Activated T-helper 1 cell treated with anti-CD3 and anti-CD28 coated beads, Interleukin-12 subunit alpha, Interleukin-12 subunit beta, Interleukin-2, Interleukin-4 antibody, amounts not matched to agents 30 ng/mL and 10 ng/mL and 1 ng/mL, durations not matched to agents 14 hours and 24 hours and 36 hours (primary cell): ENCODE measurements at regions not wholly inside any gene's neighbourhood (a gene's known extent, or its start where the extent isn't known, plus 50 kb on each side); places are given as distances from the start of the nearest gene placed in this dataset.

Experiments
- DNase-seq: peaks from one replicate; pipeline ENCODE4 v3.0.0; 2021; ENCODE audit warnings: low spot score
- H3K27ac Mint-ChIP-seq: one replicate; pipeline ENCODE4 v1.8.0; 2021; ENCODE audit warnings: mild to moderate bottlenecking, mixed read lengths
- H3K27me3 Mint-ChIP-seq: one replicate; pipeline ENCODE4 v1.8.0; 2022; ENCODE audit warnings: mild to moderate bottlenecking, moderate library complexity, mixed read lengths; ENCODE audit not compliant: insufficient read depth
- H3K36me3 Mint-ChIP-seq: one replicate; pipeline ENCODE4 v1.8.0; 2021; ENCODE audit warnings: low read depth, mixed read lengths
- H3K4me1 Mint-ChIP-seq: one replicate; pipeline ENCODE4 v1.8.0; 2021; ENCODE audit warnings: low read depth, mixed read lengths
- H3K4me3 Mint-ChIP-seq: one replicate; pipeline ENCODE4 v1.8.0; 2021; ENCODE audit warnings: mild to moderate bottlenecking, moderate library complexity, mixed read lengths
- H3K9me3 Mint-ChIP-seq: one replicate; pipeline ENCODE4 v1.8.0; 2021; ENCODE audit warnings: mixed read lengths
- intact Hi-C: fragments of 100-400 bp; cut with micrococcal nuclease; formaldehyde crosslinking; loops from one replicate; pipeline ENCODE4 v1.15.1; 2024

DNA sequence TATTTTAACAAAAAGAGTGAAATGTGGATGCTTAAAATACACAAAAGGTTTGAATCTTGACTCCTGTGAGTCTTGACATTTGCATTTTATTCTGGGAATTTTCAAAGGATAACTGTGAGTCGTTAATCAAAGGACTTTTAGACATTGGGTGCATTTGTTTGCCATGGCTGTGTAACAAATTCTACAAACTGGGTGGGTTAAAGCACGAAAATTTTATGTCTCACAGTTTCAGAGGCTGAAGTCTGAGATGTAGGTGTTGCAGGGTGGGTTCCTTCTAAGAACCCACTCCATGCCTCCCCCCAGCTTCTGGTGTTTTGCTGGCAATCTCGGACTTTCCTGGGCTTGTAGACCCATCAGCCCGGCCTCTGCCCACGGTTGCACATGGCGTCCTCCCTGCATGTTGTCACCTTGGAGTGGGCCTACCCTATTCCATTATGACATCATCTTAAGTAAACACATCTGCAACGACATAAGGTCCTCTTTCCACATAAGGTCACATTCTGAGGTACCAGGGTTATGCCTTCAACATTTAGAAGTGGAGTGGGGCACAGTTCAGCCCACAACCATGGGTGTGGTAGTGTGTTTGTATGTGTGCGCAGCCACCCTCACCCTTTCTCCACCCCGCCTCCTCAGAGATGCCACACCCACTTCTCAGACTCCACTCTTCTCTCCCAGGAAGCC is 113.1 kb downstream of the FOXA2 start:
- intact Hi-C loops, result no loop called here
- Mint-ChIP-seq H3K27ac (no peak overlapping the region), H3K9me3 (peaks cover 11% of the 10 kb centered on the region), H3K36me3 (no peaks in the 10 kb centered on the region), H3K4me1 (no peaks in the 10 kb centered on the region), H3K27me3 (no peaks in the 10 kb centered on the region), H3K4me3 (no peak overlapping the region)
- no peak for DNase-seq

DNA sequence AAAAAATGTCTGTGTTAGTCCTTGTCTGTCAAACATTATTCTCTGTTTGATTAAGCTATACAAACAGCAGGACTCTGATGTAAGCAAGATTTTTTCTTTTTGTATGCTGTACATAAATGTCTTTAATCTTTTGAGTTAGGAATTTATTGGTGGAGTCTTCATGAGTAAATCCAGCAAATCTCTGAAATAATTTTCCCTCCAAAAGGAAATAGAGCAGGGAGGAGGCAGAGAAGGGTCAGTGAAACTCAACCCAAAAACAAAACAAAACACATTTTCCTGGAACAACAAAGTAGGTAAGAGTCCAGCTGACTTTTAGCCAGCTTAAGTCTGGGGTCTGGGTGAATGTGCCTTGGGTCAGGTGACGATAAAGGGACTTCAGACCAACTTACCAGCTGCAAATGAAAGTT is 113.7 kb downstream of the FOXA2 start:
- no peaks in the 10 kb centered on the region for H3K36me3 Mint-ChIP-seq
- intact Hi-C loops, result no loop called here
- H3K4me3 Mint-ChIP-seq, result no peak overlapping the region
- no peaks in the 10 kb centered on the region for H3K27me3 Mint-ChIP-seq
- DNase-seq, result no peak
- no peak overlapping the region for H3K27ac Mint-ChIP-seq
- no peaks in the 10 kb centered on the region for H3K4me1 Mint-ChIP-seq
- H3K9me3 Mint-ChIP-seq, result peaks cover 11% of the 10 kb centered on the region

DNA sequence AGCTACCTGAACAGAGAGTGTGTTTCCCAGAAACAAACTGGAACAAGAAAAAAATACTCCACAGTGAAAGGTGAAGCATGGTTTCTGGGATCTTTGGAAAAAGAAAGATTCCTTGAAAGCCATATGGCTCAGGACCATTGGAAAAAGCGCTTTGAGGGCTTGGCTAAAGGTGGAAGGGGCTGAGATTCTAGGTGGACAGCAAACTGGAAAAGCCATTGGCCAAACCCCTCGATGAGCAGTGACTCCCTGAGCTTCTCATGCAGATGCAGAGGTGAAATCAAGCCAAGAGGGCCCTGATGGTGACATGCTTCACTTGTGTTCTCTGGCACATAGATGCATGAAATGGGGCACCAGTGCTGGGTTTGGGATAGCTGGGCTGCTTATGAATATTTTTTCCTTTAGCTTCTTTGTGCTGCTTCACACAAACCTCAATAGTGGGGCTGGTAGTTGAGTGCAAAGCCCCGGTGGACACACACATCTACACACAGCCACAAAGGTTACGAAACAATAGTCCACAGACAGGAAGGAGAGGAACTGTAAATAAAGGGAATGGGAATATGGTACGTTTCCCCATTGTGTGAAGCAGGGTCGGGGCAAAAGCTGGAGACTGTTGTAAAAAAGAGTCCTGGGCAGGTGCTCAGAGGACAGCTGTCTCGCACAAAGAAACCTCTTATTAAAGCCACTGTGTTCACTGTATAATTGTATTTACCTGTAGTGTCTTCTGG is 117.8 kb downstream of the FOXA2 start:
- intact Hi-C loops, result no loop called here
- Mint-ChIP-seq H3K4me3 (no peak overlapping the region), H3K27ac (no peak overlapping the region), H3K36me3 (no peaks in the 10 kb centered on the region), H3K4me1 (no peaks in the 10 kb centered on the region), H3K9me3 (peaks cover 4% of the 10 kb centered on the region), H3K27me3 (no peaks in the 10 kb centered on the region)
- DNase-seq, result no peak

DNA sequence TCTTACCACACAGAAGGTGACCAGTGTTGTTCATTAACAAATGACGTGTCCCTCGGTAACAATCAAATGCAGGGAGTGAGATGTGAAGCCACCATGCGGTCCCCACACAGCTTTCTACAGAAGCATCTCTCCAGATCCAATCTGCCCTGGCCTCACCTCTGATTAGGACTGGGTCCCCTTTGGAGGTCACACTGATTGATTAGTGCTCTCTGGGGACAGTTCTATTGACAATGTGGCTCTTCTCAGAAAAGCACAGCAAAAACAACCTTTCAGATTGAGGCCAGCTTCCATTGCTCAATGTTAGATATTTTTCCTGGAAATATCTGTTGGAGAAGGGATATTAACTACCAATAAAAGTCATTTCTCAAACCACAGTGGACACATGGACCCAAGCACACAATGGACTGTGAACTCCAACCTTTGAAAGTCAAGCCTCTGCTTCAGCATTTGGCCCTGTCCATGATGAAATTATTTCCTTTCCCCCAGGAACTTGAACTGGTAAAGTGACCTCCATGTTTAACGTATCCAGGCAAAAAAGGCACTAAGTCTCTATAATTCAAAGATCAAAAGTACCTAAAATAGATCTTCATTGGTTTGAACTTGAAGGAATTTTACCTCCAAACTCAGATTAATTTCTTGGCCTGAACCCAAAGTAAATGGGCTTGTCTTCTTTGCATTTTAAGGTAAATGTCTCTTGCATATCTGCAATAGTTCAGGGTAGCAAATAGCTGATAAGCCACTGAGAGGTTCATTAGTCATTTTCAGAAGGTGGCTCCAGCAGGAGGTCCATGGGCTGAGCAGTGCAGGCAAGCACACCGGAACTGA is 118.5 kb downstream of the FOXA2 start:
- no peak overlapping the region for H3K27ac Mint-ChIP-seq

DNA sequence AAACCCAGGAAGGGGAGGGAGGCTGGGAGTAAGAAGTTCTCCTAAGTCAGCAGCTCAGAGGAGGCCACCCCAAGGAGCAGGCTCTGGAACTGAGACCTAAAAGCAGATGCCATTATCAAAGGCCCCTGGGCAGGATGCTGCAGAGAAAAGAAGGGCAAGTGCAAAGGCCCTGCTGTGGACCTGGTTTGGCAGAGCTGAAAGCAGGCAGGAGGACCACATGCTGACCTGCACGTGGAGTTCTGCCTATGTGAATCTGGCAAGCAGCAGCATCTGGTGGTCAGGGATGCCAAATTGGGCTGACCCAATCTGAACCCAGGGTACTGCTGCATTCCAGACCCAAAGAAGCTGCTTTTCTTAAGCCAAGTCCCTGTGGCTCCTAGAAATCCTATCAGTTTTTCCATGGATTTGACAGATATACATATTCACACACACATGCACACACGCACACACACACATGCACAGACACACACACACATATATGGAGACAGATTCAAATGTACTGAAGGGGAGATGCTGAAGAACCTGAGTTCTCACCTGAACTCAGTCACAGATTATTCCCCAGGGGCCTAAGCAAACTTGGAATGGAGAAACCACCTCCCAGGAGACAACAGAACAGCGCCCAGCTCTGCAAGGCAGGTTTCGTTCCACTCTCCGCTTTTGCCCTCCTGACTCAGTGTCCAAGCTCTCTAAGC is 119.9 kb downstream of the FOXA2 start:
- Mint-ChIP-seq H3K4me1 (no peaks in the 10 kb centered on the region), H3K36me3 (no peaks in the 10 kb centered on the region), H3K4me3 (no peak overlapping the region), H3K9me3 (peaks cover 4% of the 10 kb centered on the region), H3K27ac (no peak overlapping the region), H3K27me3 (no peaks in the 10 kb centered on the region)
- DNase-seq, result no peak
- intact Hi-C loops, result no loop called here

More for the DNA sequence above, 118.5 kb downstream of the FOXA2 start:
- H3K27me3 Mint-ChIP-seq, result no peaks in the 10 kb centered on the region
- no peak overlapping the region for H3K4me3 Mint-ChIP-seq
- peaks cover 4% of the 10 kb centered on the region for H3K9me3 Mint-ChIP-seq
- no peaks in the 10 kb centered on the region for H3K36me3 Mint-ChIP-seq
- intact Hi-C loops, result no loop called here
- no peaks in the 10 kb centered on the region for H3K4me1 Mint-ChIP-seq
- no peak for DNase-seq

DNA sequence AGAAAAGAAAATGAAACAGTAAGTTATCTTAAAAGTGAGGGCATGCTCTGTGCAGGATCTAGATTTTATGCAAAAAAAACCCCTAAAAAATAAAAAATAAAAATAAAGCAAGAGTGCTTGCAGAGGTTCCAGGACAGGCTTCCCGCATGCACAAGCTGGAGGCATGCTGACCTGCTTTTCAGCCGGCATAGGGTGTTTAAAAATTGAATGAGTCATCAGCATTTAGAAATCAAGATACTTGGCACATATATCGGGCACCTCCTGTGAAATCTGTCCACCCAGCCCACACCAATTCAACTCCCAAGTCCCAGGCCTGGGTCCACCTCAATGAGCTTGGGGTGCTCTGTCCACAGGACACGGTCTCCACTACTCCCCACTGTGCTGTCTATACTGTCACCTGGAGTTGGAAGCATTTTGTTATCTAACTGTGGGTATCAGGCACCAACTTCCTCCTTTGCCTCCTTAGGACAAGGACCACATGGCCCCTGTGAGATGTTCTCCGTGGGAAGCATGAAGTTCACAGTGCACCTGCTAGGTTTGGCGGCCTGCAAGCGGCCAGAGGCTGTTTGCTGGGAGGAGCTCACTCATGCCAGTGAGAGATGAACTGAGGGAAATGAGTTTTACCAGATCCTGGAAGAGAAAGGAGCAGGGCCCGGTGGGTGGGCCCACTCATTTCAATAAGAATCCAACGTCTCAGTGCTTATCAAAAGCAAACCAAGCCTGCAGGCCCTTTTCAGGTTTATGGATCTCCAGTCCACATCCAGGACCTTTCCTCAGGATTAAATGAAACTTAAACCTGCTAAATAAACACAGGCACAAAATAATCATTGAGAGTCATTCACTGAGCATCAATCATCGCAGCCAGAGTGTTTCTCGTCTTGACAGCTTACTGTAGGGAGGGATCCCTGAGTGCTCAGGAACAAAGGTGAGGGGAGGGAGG is 121.1 kb downstream of the FOXA2 start:
- no peaks in the 10 kb centered on the region for H3K27me3 Mint-ChIP-seq
- intact Hi-C loops, result no loop called here
- no peak overlapping the region for H3K4me3 Mint-ChIP-seq
- H3K9me3 Mint-ChIP-seq, result peaks cover 4% of the 10 kb centered on the region
- no peak overlapping the region for H3K27ac Mint-ChIP-seq
- H3K36me3 Mint-ChIP-seq, result no peaks in the 10 kb centered on the region
- no peaks in the 10 kb centered on the region for H3K4me1 Mint-ChIP-seq
- DNase-seq, result no peak

DNA sequence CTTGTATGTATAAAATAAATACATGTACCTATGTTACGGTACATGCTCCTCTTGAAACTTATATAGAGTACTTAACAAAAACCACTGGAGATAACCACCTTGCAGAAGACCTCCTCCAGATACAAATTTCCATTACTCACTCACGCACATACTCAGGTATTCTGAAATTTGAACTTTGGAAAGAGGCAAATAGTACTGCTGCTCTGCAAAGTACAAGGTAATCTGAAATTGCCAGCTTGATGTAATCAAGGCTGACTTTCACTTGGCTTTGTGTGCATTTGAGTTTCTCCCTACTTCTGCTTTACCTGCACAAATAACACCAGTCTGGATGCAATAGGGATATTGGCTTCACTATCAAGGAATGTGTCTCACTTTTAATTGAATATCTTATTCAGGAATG is 123.6 kb downstream of the FOXA2 start:
- Mint-ChIP-seq H3K4me3 (no peak overlapping the region), H3K27me3 (no peaks in the 10 kb centered on the region), H3K9me3 (no peaks in the 10 kb centered on the region), H3K4me1 (no peaks in the 10 kb centered on the region), H3K36me3 (no peaks in the 10 kb centered on the region), H3K27ac (no peak overlapping the region)
- intact Hi-C loops, result no loop called here
- no peak for DNase-seq

DNA sequence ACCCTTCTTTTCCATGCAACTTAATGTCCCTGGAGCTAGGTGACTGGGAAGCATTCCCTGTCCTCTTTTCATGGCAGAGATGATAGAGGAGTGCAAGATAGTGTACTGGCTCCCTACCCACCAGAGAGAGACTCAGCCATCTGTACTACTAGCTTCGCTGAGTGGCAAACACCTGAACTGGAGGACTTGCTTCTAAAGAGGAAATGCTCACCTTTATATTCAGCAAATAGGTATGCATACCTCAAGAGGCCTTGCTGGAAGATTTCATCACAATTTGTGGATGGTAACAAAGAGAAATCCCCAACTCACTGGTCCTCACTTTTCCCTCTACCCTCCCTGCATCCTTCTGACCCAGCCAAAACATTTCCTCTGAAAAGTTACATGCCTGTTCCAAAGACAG is 124.1 kb downstream of the FOXA2 start:
- H3K36me3 Mint-ChIP-seq, result no peaks in the 10 kb centered on the region
- DNase-seq, result no peak
- H3K4me3 Mint-ChIP-seq, result no peak overlapping the region
- no peaks in the 10 kb centered on the region for H3K27me3 Mint-ChIP-seq
- no peak overlapping the region for H3K27ac Mint-ChIP-seq
- no peaks in the 10 kb centered on the region for H3K9me3 Mint-ChIP-seq
- intact Hi-C loops, result no loop called here
- no peaks in the 10 kb centered on the region for H3K4me1 Mint-ChIP-seq

DNA sequence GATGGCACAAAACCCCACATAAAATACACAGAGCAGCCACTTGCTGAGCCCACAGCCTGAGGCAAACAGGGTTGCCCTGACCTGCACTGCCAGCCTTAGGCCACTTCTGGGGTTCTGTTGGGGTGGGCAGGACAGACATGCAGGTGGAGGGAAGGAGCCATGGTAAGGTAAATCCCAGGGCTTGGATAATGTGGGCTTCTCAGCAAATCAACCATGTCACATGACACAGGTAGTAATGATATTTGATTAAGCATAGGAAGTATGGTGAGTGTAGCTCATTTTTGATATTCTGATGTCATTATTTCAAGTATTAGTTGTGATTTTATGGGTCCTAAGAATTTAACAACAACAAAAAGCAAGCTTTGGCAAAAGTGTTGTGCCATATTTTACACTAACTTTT is 124.6 kb downstream of the FOXA2 start:
- intact Hi-C loops, result no loop called here
- H3K27me3 Mint-ChIP-seq, result no peaks in the 10 kb centered on the region
- no peak overlapping the region for H3K4me3 Mint-ChIP-seq
- H3K9me3 Mint-ChIP-seq, result no peaks in the 10 kb centered on the region
- H3K27ac Mint-ChIP-seq, result no peak overlapping the region
- no peaks in the 10 kb centered on the region for H3K36me3 Mint-ChIP-seq
- no peaks in the 10 kb centered on the region for H3K4me1 Mint-ChIP-seq
- DNase-seq, result no peak

DNA sequence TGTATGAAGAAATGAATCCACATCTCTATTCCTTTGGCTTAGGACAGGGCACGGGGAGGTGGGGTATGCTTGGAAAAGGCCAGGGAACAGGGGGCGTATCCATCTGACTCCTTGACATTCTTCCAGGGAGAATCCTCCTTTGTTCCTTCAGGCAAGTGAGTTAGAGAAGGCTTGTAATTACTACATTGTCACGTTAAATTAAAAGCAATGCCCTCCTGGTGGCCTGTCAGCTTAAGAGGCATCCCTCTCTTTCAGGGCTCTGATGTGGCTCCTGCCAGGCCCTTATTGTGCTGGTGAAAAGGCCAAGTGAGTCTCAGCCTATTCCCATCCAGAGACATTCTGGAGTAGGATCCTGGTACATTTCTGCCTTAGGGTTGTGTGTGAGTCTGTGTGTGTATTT is 128.3 kb downstream of the FOXA2 start:
- Mint-ChIP-seq H3K27me3 (no peaks in the 10 kb centered on the region), H3K36me3 (no peaks in the 10 kb centered on the region), H3K9me3 (no peaks in the 10 kb centered on the region), H3K4me1 (no peaks in the 10 kb centered on the region), H3K4me3 (no peak overlapping the region), H3K27ac (no peak overlapping the region)
- no peak for DNase-seq
- intact Hi-C loops, result no loop called here

DNA sequence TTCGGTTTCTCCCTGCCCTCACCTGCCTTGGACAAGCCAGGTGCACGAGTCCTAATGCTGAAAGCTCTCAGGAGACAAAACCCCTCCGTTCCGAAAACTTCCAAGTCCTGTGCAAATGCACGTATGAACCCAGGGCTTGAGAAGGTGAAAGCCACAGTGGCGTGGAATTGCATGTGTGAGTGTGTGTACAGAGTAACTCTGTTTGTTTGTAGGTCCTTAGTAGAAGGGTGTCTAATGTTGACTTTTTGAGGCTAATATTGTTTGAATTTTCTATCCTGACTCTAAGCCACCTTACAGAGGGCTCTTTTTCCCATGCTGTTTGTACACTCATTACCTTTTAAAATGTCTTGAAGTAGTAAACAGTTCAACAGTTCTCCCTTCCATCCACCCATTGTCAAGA is 129.1 kb downstream of the FOXA2 start:
- Mint-ChIP-seq H3K4me1 (no peaks in the 10 kb centered on the region), H3K9me3 (no peaks in the 10 kb centered on the region), H3K27ac (no peak overlapping the region), H3K36me3 (no peaks in the 10 kb centered on the region), H3K4me3 (no peak overlapping the region), H3K27me3 (no peaks in the 10 kb centered on the region)
- intact Hi-C loops, result no loop called here
- no peak for DNase-seq
